Panc1 (cell line): ENCODE measurements at regions not wholly inside any gene's neighbourhood (a gene's known extent, or its start where the extent isn't known, plus 50 kb on each side); places are given as distances from the start of the nearest gene placed in this dataset.

Experiments
- ATAC-seq: fragments of 200-7000 bp; cut with Tn5 transposase; 2 replicates; pipeline ENCODE4 v1.9.1; 2020; ENCODE audit warnings: mild to moderate bottlenecking, moderate library complexity
- BruUV-seq: library from RNA; stranded (reverse); fragments of 400-500 nt; replicated peaks from 2 replicates; lab custom pipeline; 2021; lab: Mats Ljungman, UMichigan
- CTCF ChIA-PET: fragments of 300-600 bp; sonication (Branson Sonifier 250); formaldehyde crosslinking; loops from one replicate; lab custom pipeline; 2022; ENCODE audit warnings: antibody characterized with exemption; lab: Charles Lee
- POLR2A ChIA-PET: fragments of 300-600 bp; sonication (Branson Sonifier 250); formaldehyde crosslinking; loops from one replicate; lab custom pipeline; 2022; ENCODE audit warnings: antibody characterized with exemption; lab: Charles Lee
- DNase-seq: peaks from one replicate; pipeline ENCODE4 v3.0.0-alpha.2; 2010; ENCODE audit warnings: low read depth, low spot score
- H3K27ac ChIP-seq: 2 replicates; pipeline ENCODE4 v1.5.1; 2011; ENCODE audit warnings: mild to moderate bottlenecking, low read length, inconsistent platforms
- H3K27me3 ChIP-seq: fragments of 200-500 bp; sonication (Bioruptor generic); 2 replicates; pipeline ENCODE4 v1.6.0; 2014; ENCODE audit warnings: low read length, inconsistent platforms; ENCODE audit not compliant: control insufficient read depth, insufficient read depth
- H3K36me3 ChIP-seq: fragments of 200-500 bp; sonication (Bioruptor generic); 2 replicates; pipeline ENCODE4 v1.5.1; 2014; ENCODE audit warnings: inconsistent platforms, mild to moderate bottlenecking, low read length, moderate library complexity; ENCODE audit not compliant: control insufficient read depth, insufficient read depth
- H3K4me1 ChIP-seq: 2 replicates; pipeline ENCODE4 v1.5.1; 2011; ENCODE audit warnings: inconsistent platforms, mild to moderate bottlenecking, low read length, moderate library complexity; ENCODE audit not compliant: control insufficient read depth, insufficient read depth
- H3K4me3 ChIP-seq, 2 experiments: 2 replicates each; pipeline ENCODE4 v1.5.1; 2011 to 2012; ENCODE audit warnings: low read depth in 2 of 2, low read length in 2 of 2, mild to moderate bottlenecking in 2 of 2, inconsistent platforms in 1 of 2, moderate library complexity in 1 of 2
- H3K9me3 ChIP-seq: fragments of 200-500 bp; sonication (Bioruptor generic); 2 replicates; pipeline ENCODE4 v1.5.1; 2014; ENCODE audit warnings: low read depth, mild to moderate bottlenecking, inconsistent platforms, low read length, moderate library complexity; ENCODE audit not compliant: control insufficient read depth, insufficient read depth
- CTCF ChIP-seq: fragments of 450-650 bp; IDR thresholded peaks from 2 replicates; pipeline ENCODE4 v1.5.1; 2017; ENCODE audit warnings: mild to moderate bottlenecking
- POLR2AphosphoS5 ChIP-seq: IDR thresholded peaks from 2 replicates; pipeline ENCODE4 v1.6.1; 2012; ENCODE audit warnings: mild to moderate bottlenecking, low read depth, low read length, moderate library complexity
- SIN3A ChIP-seq: IDR thresholded peaks from 2 replicates; pipeline ENCODE4 v1.6.1; 2012; ENCODE audit warnings: low read depth, mild to moderate bottlenecking, low read length, moderate library complexity, borderline replicate concordance; ENCODE audit not compliant: insufficient read depth
- TCF7L2 ChIP-seq: IDR thresholded peaks from 2 replicates; pipeline ENCODE4 v1.6.1; 2011; ENCODE audit warnings: mild to moderate bottlenecking, low read depth, low read length, inconsistent platforms
- in situ Hi-C: cut with HindIII; loops from 2 replicates; pipeline ENCODE4 v1.10.0; 2016; ENCODE audit warnings: low sequenced_read_pairs, low pct_unique_long_range_greater_than_20kb
- intact Hi-C: fragments of 100-400 bp; cut with micrococcal nuclease; formaldehyde crosslinking; loops from one replicate; pipeline ENCODE4 v1.10.0; 2022; ENCODE audit not compliant: unreplicated experiment
- TF ChIP-seq, protein P1 (sequence below), 2 experiments: IDR thresholded peaks; 2 replicates each; pipeline ENCODE4 v1.6.1; 2011 to 2012; ENCODE audit warnings: low read depth in 2 of 2, control low read depth in 1 of 2, low read length in 1 of 2, mild to moderate bottlenecking in 1 of 2, moderate library complexity in 1 of 2; ENCODE audit not compliant: insufficient read depth in 1 of 2

GRCh38 chr12:127667131-127667685 lies 599.8 kb upstream of the TMEM132C start:
- ATAC-seq (no peak), DNase-seq (no peak)
- intact Hi-C loops, result no loop called here
- ChIA-PET CTCF (no interaction called here), POLR2A (no interaction called here)
- BruUV-seq, result no TSS peak
- H3K4me3 ChIP-seq, result no peak overlapping the region
- H3K4me1 ChIP-seq, result no peaks in the 10 kb centered on the region
- TF ChIP-seq CTCF, result no peak
- TF ChIP-seq SIN3A, result no peak
- TF ChIP-seq TCF7L2, result no peak
- no peak for TF ChIP-seq POLR2AphosphoS5
- TF ChIP-seq, protein P1, sequence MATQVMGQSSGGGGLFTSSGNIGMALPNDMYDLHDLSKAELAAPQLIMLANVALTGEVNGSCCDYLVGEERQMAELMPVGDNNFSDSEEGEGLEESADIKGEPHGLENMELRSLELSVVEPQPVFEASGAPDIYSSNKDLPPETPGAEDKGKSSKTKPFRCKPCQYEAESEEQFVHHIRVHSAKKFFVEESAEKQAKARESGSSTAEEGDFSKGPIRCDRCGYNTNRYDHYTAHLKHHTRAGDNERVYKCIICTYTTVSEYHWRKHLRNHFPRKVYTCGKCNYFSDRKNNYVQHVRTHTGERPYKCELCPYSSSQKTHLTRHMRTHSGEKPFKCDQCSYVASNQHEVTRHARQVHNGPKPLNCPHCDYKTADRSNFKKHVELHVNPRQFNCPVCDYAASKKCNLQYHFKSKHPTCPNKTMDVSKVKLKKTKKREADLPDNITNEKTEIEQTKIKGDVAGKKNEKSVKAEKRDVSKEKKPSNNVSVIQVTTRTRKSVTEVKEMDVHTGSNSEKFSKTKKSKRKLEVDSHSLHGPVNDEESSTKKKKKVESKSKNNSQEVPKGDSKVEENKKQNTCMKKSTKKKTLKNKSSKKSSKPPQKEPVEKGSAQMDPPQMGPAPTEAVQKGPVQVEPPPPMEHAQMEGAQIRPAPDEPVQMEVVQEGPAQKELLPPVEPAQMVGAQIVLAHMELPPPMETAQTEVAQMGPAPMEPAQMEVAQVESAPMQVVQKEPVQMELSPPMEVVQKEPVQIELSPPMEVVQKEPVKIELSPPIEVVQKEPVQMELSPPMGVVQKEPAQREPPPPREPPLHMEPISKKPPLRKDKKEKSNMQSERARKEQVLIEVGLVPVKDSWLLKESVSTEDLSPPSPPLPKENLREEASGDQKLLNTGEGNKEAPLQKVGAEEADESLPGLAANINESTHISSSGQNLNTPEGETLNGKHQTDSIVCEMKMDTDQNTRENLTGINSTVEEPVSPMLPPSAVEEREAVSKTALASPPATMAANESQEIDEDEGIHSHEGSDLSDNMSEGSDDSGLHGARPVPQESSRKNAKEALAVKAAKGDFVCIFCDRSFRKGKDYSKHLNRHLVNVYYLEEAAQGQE (IDR thresholded peaks at IDR 0.05; ENCODE audit: insufficient read depth in 1 of 2, low read depth in 2 of 2, low read length in 1 of 2), result no peak
- in situ Hi-C loops, result no loop called here
- no peaks in the 10 kb centered on the region for H3K27me3 ChIP-seq
- H3K27ac ChIP-seq, result no peak overlapping the region
- no peaks in the 10 kb centered on the region for H3K36me3 ChIP-seq
- no peaks in the 10 kb centered on the region for H3K9me3 ChIP-seq

DNA sequence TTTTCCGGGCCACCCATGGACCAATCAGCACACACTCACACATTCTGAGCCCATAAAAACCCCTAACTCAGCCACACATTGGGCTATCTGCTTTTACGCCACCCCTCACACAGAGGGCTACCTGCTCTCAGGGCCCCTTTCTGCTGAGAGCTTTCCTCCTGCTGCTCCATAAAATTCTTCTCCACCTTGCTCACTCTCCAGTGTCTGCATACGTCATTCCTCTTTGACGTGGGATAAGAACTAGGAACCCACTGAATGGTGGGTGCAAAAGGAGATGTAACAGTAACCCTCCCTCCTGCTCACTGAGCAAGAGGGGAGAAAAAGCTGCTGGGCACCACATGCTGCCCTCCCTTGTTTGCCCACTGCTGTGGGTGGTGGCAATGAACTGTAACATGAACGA lies 596.7 kb upstream of the TMEM132C start:
- H3K4me3 ChIP-seq, result no peak overlapping the region
- BruUV-seq, result no TSS peak
- ATAC-seq, result no peak
- H3K27me3 ChIP-seq, result no peaks in the 10 kb centered on the region
- intact Hi-C loops, result no loop called here
- ChIA-PET CTCF (no interaction called here), POLR2A (no interaction called here)
- DNase-seq, result no peak
- no peaks in the 10 kb centered on the region for H3K9me3 ChIP-seq
- H3K36me3 ChIP-seq, result no peaks in the 10 kb centered on the region
- TF ChIP-seq TCF7L2, result no peak
- no peak for TF ChIP-seq SIN3A
- TF ChIP-seq CTCF, result no peak
- TF ChIP-seq POLR2AphosphoS5, result no peak
- TF ChIP-seq, protein P1 (IDR thresholded peaks at IDR 0.05; ENCODE audit: insufficient read depth in 1 of 2, low read depth in 2 of 2, low read length in 1 of 2), result no peak
- in situ Hi-C loops, result no loop called here
- H3K4me1 ChIP-seq, result no peaks in the 10 kb centered on the region
- no peak overlapping the region for H3K27ac ChIP-seq
